Natural killer cell (primary cell): ENCODE measurements at regions not wholly inside any gene's neighbourhood (a gene's known extent, or its start where the extent isn't known, plus 50 kb on each side); places are given as distances from the start of the nearest gene placed in this dataset.

Experiments
- ATAC-seq, 3 donors: fragments of 150-1000 bp in 2 of 3; fragments of 200-7000 bp in 1 of 3; cut with Tn5 transposase; 1 replicate in 1 of 3; 2 replicates in 2 of 3; pipeline ENCODE4 v1.10.0; 2021; ENCODE audit warnings: mild to moderate bottlenecking in 2 of 3, moderate library complexity in 2 of 3
- DNase-seq, 2 donors: peaks; one replicate each; pipeline versions ENCODE4 v3.0.0 to v3.0.0-alpha.2; 2013 to 2021; ENCODE audit warnings: mixed read lengths in 1 of 2
- H3K27ac ChIP-seq: one replicate; pipeline ENCODE4 v1.5.1; 2013; ENCODE audit warnings: mild to moderate bottlenecking, low read length
- H3K27me3 ChIP-seq: one replicate; pipeline ENCODE4 v1.6.1; 2013; ENCODE audit warnings: low read length; ENCODE audit not compliant: control insufficient read depth, insufficient read depth
- H3K36me3 ChIP-seq: one replicate; pipeline ENCODE4 v1.6.1; 2013; ENCODE audit warnings: low read length; ENCODE audit not compliant: control insufficient read depth, insufficient read depth
- H3K4me1 ChIP-seq: one replicate; pipeline ENCODE4 v1.6.1; 2013; ENCODE audit warnings: low read length; ENCODE audit not compliant: control insufficient read depth, insufficient read depth
- H3K4me3 ChIP-seq: one replicate; pipeline ENCODE4 v1.5.1; 2013; ENCODE audit warnings: low read length
- H3K9me3 ChIP-seq: one replicate; pipeline ENCODE4 v1.6.1; 2013; ENCODE audit warnings: low read length; ENCODE audit not compliant: control insufficient read depth, insufficient read depth
- H3K27ac Mint-ChIP-seq, 2 donors: one replicate each; pipeline ENCODE4 v1.8.0; 2022; ENCODE audit warnings: mild to moderate bottlenecking in 2 of 2, mixed read lengths in 2 of 2, moderate library complexity in 1 of 2
- H3K27me3 Mint-ChIP-seq, 2 donors: one replicate each; pipeline ENCODE4 v1.8.0; 2022; ENCODE audit warnings: low read depth in 2 of 2, mixed read lengths in 2 of 2
- H3K36me3 Mint-ChIP-seq: one replicate; pipeline ENCODE4 v1.8.0; 2022; ENCODE audit warnings: mixed read lengths
- H3K4me1 Mint-ChIP-seq, 2 donors: one replicate each; pipeline ENCODE4 v1.8.0; 2022; ENCODE audit warnings: mixed read lengths in 2 of 2
- H3K4me3 Mint-ChIP-seq: one replicate; pipeline ENCODE4 v1.8.0; 2022; ENCODE audit warnings: mild to moderate bottlenecking, moderate library complexity, mixed read lengths
- H3K9me3 Mint-ChIP-seq, 2 donors: one replicate each; pipeline ENCODE4 v1.8.0; 2022; ENCODE audit warnings: mixed read lengths in 2 of 2
- WGBS: methylation state at CpG from one replicate; pipeline ENCODE4 v1.1.7; 2013; ENCODE audit warnings: missing lambda C conversion rate; ENCODE audit not compliant: insufficient coverage; 5-methylcytosine and 5-hydroxymethylcytosine counted together
- intact Hi-C: fragments of 100-400 bp; cut with micrococcal nuclease; formaldehyde crosslinking; loops from one replicate; pipeline ENCODE4 v1.14.2; 2022
- TF ChIP-seq, protein P1 (sequence below): fragments of 200-600 bp; IDR thresholded peaks from one replicate; pipeline ENCODE4 v1.8.0; 2022; ENCODE audit warnings: antibody characterized with exemption

DNA sequence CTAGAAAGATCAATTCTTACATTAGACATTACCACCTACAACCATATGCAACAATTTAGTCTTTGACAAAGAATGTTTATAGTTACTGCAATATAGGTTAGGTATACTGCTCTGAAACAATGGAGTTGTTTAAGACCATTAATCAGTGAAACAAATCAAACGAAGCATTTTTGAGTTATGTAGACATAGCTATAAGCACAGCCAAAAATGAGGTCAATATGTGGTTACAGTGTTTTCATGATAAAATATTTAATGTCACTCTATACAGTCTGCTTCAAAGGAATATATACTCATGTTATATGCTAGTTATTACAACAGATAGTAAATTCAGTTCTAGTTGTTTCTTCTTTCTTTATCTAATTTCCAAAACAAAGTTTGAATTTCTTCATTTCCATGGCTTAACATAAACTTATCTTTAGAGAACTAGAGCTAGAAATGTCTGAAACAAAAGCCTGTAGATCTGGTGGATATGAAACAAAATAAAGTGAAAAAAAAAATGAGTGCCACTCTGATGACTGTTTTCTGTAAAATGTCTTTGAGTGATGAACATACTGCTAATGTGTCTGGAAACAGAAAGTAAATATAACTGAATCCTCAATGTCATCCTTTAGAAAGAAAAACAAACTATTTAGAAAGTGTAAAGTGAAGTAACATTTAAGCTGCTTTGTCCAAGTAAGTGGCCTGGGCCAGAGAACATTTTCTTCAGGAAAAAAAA, 809.0 kb downstream of the FAT4 start:
- Histone ChIP-seq H3K4me1 (no peaks in the 10 kb centered on the region), H3K36me3 (no peaks in the 10 kb centered on the region), H3K9me3 (peaks cover 5% of the 10 kb centered on the region), H3K27ac (no peak overlapping the region), H3K4me3 (no peak overlapping the region), H3K27me3 (no peaks in the 10 kb centered on the region)
- ATAC-seq = no peak
- Mint-ChIP-seq H3K36me3 (peaks cover 14% of the 10 kb centered on the region), H3K27me3 (no peaks in the 10 kb centered on the region), H3K27ac (no peak overlapping the region), H3K9me3 (peaks cover 8 to 10% of the 10 kb centered on the region in 2 donors), H3K4me1 (no peaks in the 10 kb centered on the region), H3K4me3 (no peak overlapping the region)
- 45% methylated on average over 1 of the region's 1 CpG for WGBS
- intact Hi-C loops = no loop called here
- TF ChIP-seq, protein P1, sequence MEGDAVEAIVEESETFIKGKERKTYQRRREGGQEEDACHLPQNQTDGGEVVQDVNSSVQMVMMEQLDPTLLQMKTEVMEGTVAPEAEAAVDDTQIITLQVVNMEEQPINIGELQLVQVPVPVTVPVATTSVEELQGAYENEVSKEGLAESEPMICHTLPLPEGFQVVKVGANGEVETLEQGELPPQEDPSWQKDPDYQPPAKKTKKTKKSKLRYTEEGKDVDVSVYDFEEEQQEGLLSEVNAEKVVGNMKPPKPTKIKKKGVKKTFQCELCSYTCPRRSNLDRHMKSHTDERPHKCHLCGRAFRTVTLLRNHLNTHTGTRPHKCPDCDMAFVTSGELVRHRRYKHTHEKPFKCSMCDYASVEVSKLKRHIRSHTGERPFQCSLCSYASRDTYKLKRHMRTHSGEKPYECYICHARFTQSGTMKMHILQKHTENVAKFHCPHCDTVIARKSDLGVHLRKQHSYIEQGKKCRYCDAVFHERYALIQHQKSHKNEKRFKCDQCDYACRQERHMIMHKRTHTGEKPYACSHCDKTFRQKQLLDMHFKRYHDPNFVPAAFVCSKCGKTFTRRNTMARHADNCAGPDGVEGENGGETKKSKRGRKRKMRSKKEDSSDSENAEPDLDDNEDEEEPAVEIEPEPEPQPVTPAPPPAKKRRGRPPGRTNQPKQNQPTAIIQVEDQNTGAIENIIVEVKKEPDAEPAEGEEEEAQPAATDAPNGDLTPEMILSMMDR = no peak
- DNase-seq = no peak

GRCh38 chr4:126124818-126125217, 810.1 kb downstream of the FAT4 start:
- Mint-ChIP-seq H3K36me3 (peaks cover 8% of the 10 kb centered on the region), H3K27ac (no peak overlapping the region), H3K27me3 (no peaks in the 10 kb centered on the region), H3K4me3 (no peak overlapping the region), H3K9me3 (peaks cover 5 to 11% of the 10 kb centered on the region in 2 donors), H3K4me1 (no peaks in the 10 kb centered on the region)
- DNase-seq = no peak
- no CpG with 5 or more reads among the region's 1 CpG for WGBS
- intact Hi-C loops = no loop called here
- Histone ChIP-seq H3K9me3 (no peaks in the 10 kb centered on the region), H3K4me3 (no peak overlapping the region), H3K4me1 (no peaks in the 10 kb centered on the region), H3K36me3 (no peaks in the 10 kb centered on the region), H3K27ac (no peak overlapping the region), H3K27me3 (no peaks in the 10 kb centered on the region)
- TF ChIP-seq, protein P1 = no peak
- no peak for ATAC-seq

DNA sequence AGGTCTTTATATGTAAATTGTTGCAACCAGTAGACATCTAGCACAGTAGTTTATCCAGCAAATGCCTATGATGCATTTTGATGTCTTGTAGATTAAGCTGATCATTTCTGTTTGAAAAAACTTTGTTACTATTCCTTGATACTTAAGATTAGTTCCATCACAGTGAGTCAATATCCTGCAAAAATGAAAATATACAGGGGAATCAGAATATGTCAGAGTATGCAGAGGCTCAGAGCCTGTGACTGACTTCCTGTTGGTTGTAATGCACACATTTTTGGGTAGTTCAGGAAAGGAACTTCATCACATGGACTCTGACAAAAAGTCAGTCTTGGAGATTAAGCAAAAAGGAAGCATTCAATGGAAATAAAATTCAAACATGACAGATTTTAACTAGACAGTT, 815.5 kb downstream of the FAT4 start:
- no peak overlapping the region for H3K4me3 ChIP-seq
- peaks cover 17 to 30% of the 10 kb centered on the region in 2 donors for H3K9me3 Mint-ChIP-seq
- DNase-seq = no peak
- no peaks in the 10 kb centered on the region for H3K27me3 Mint-ChIP-seq
- H3K4me1 Mint-ChIP-seq = no peaks in the 10 kb centered on the region
- no peaks in the 10 kb centered on the region for H3K36me3 Mint-ChIP-seq
- no peaks in the 10 kb centered on the region for H3K27me3 ChIP-seq
- H3K9me3 ChIP-seq = peaks cover 3% of the 10 kb centered on the region
- intact Hi-C loops = no loop called here
- ATAC-seq = no peak
- TF ChIP-seq, protein P1 = no peak
- no peaks in the 10 kb centered on the region for H3K4me1 ChIP-seq
- H3K4me3 Mint-ChIP-seq = no peak overlapping the region
- no peaks in the 10 kb centered on the region for H3K36me3 ChIP-seq
- H3K27ac ChIP-seq = no peak overlapping the region
- H3K27ac Mint-ChIP-seq = no peak overlapping the region
